ACHN (cell line): ENCODE measurements at regions not wholly inside any gene's neighbourhood (a gene's known extent, or its start where the extent isn't known, plus 50 kb on each side); places are given as distances from the start of the nearest gene placed in this dataset.

ENCODE experiments used
- DNase-seq: peaks from one replicate; pipeline ENCODE4 v3.0.0-alpha.2; 2015
- in situ Hi-C: cut with HindIII; loops from 2 replicates; pipeline ENCODE4 v1.10.0; 2017; ENCODE audit warnings: low sequenced_read_pairs, low pct_ligation_motif_present, low pct_unique_long_range_greater_than_20kb

GRCh38 chr11:88231894-88232482 is 56.7 kb upstream of the RAB38 start:
- peak; percentile 38 for DNase-seq
- in situ Hi-C loops: no loop called here

- no peak for DNase-seq
- in situ Hi-C loops: no loop called here
Observed at GRCh38 chr11:88229303-88229702, 54.1 kb upstream of the RAB38 start.
